DOHH2 (cell line): ENCODE measurements at regions not wholly inside any gene's neighbourhood (a gene's known extent, or its start where the extent isn't known, plus 50 kb on each side); places are given as distances from the start of the nearest gene placed in this dataset.

Experiments
- H3F3A ChIP-seq: fragments of 200-600 bp; sonication (generic), shearing (Covaris generic); 2 replicates; pipeline ENCODE4 v1.6.0; 2016; ENCODE audit warnings: antibody characterized with exemption, mild to moderate bottlenecking; ENCODE audit not compliant: control insufficient read depth, insufficient read depth
- H3K27ac ChIP-seq: fragments of 200-600 bp; sonication (generic); 2 replicates; pipeline ENCODE4 v1.5.1; 2014; ENCODE audit warnings: low read depth, mild to moderate bottlenecking, low read length, moderate library complexity
- H3K27me3 ChIP-seq: fragments of 200-600 bp; sonication (generic); 2 replicates; pipeline ENCODE4 v1.6.1; 2014; ENCODE audit warnings: mild to moderate bottlenecking, low read length, mixed read lengths; ENCODE audit not compliant: control insufficient read depth
- H3K36me3 ChIP-seq: fragments of 200-600 bp; sonication (generic); 2 replicates; pipeline ENCODE4 v1.6.1; 2014; ENCODE audit warnings: mild to moderate bottlenecking, low read length, moderate library complexity, mixed read lengths; ENCODE audit not compliant: control insufficient read depth
- H3K4me1 ChIP-seq: fragments of 200-600 bp; sonication (generic); 2 replicates; pipeline ENCODE4 v1.6.1; 2014; ENCODE audit warnings: mild to moderate bottlenecking, low read length, mixed read lengths; ENCODE audit not compliant: control insufficient read depth
- H3K4me2 ChIP-seq: fragments of 200-600 bp; sonication (generic); 2 replicates; pipeline ENCODE4 v1.6.0; 2014; ENCODE audit warnings: mild to moderate bottlenecking, low read length, moderate library complexity
- H3K4me3 ChIP-seq: fragments of 200-600 bp; sonication (generic); 2 replicates; pipeline ENCODE4 v1.5.1; 2014; ENCODE audit warnings: mild to moderate bottlenecking, low read length, mixed read lengths
- H3K79me2 ChIP-seq: fragments of 200-600 bp; sonication (generic); 2 replicates; pipeline ENCODE4 v1.6.1; 2014; ENCODE audit warnings: mild to moderate bottlenecking, low read length, mixed read lengths; ENCODE audit not compliant: control insufficient read depth
- H3K9me2 ChIP-seq: fragments of 200-600 bp; sonication (generic); replicated peaks from 2 replicates; pipeline ENCODE4 v1.6.1; 2014; ENCODE audit warnings: mild to moderate bottlenecking, low read length, mixed read lengths; ENCODE audit not compliant: control insufficient read depth
- H3K9me3 ChIP-seq: fragments of 200-600 bp; sonication (generic); 2 replicates; pipeline ENCODE4 v1.6.1; 2014; ENCODE audit warnings: antibody characterized with exemption, low read length, mixed read lengths; ENCODE audit not compliant: control insufficient read depth, insufficient read depth
- H4K20me1 ChIP-seq: fragments of 200-600 bp; sonication (generic); 2 replicates; pipeline ENCODE4 v1.6.0; 2014; ENCODE audit warnings: low read depth, mild to moderate bottlenecking, antibody characterized with exemption, low read length, moderate library complexity; ENCODE audit not compliant: control insufficient read depth, insufficient read depth
- CTCF ChIP-seq: fragments of 200-600 bp; sonication (generic); IDR thresholded peaks from one replicate; pipeline ENCODE4 v1.5.1; 2014; ENCODE audit warnings: antibody characterized with exemption, mild to moderate bottlenecking, low read depth, low read length; ENCODE audit not compliant: poor library complexity, severe bottlenecking
- EZH2phosphoT487 ChIP-seq: fragments of 200-600 bp; sonication (generic); IDR thresholded peaks from 2 replicates; pipeline ENCODE4 v1.6.1; 2017; ENCODE audit warnings: borderline replicate concordance, mild to moderate bottlenecking, antibody characterized with exemption, low read length, moderate library complexity, mixed read lengths

- H3K79me2 ChIP-seq = no peaks in the 10 kb centered on the region
- no peaks in the 10 kb centered on the region for H3K4me1 ChIP-seq
- H3K36me3 ChIP-seq = no peaks in the 10 kb centered on the region
- no peaks in the 10 kb centered on the region for H3F3A ChIP-seq
- no peaks in the 10 kb centered on the region for H4K20me1 ChIP-seq
- H3K27ac ChIP-seq = no peak overlapping the region
- H3K9me3 ChIP-seq = no peaks in the 10 kb centered on the region
- H3K27me3 ChIP-seq = no peaks in the 10 kb centered on the region
- no peak for TF ChIP-seq EZH2phosphoT487
- TF ChIP-seq CTCF = no peak
- no peak overlapping the region for H3K4me2 ChIP-seq
- no peaks in the 10 kb centered on the region for H3K9me2 ChIP-seq
- no peak overlapping the region for H3K4me3 ChIP-seq
These were observed 256.5 kb downstream of the MN1 start for GRCh38 chr22:27545085-27545484.

GRCh38 chr22:27546157-27546935 lies 255.2 kb downstream of the MN1 start:
- H4K20me1 ChIP-seq = no peaks in the 10 kb centered on the region
- no peaks in the 10 kb centered on the region for H3K4me1 ChIP-seq
- no peak overlapping the region for H3K4me3 ChIP-seq
- no peaks in the 10 kb centered on the region for H3K9me3 ChIP-seq
- no peak overlapping the region for H3K27ac ChIP-seq
- H3K4me2 ChIP-seq = no peak overlapping the region
- no peaks in the 10 kb centered on the region for H3K36me3 ChIP-seq
- H3K27me3 ChIP-seq = no peaks in the 10 kb centered on the region
- no peaks in the 10 kb centered on the region for H3K9me2 ChIP-seq
- TF ChIP-seq CTCF (no peak), EZH2phosphoT487 (no peak)
- H3F3A ChIP-seq = no peaks in the 10 kb centered on the region
- no peaks in the 10 kb centered on the region for H3K79me2 ChIP-seq

DNA sequence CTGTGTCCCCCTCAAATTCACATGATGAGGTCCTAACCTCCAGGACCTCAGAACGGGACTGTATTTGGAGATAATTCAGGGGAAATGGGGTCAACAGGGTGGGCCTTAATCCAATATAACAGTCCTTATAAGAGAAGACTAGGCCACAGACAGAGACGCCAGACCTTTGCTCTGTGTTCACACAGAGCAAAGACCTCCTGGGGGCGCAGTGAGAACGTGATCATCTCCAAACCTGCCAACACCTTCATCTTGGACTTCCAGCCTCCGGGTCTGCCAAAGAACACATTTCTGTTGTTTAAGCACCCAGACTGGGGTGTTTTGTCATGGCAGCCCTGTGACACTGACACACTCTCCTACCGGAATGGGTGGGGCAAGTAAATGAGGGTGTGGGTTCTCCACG lies 250.2 kb downstream of the MN1 start:
- no peaks in the 10 kb centered on the region for H3F3A ChIP-seq
- no peak overlapping the region for H3K4me2 ChIP-seq
- H3K9me3 ChIP-seq = no peaks in the 10 kb centered on the region
- no peaks in the 10 kb centered on the region for H3K79me2 ChIP-seq
- H3K27ac ChIP-seq = no peak overlapping the region
- no peaks in the 10 kb centered on the region for H4K20me1 ChIP-seq
- TF ChIP-seq CTCF (no peak), EZH2phosphoT487 (no peak)
- no peak overlapping the region for H3K4me3 ChIP-seq
- no peaks in the 10 kb centered on the region for H3K27me3 ChIP-seq
- H3K36me3 ChIP-seq = no peaks in the 10 kb centered on the region
- no peaks in the 10 kb centered on the region for H3K4me1 ChIP-seq
- no peaks in the 10 kb centered on the region for H3K9me2 ChIP-seq
